ACHN (cell line): ENCODE measurements at regions not wholly inside any gene's neighbourhood (a gene's known extent, or its start where the extent isn't known, plus 50 kb on each side); places are given as distances from the start of the nearest gene placed in this dataset.
"Not testable (repeated sequence)": the region's sequence is repeated elsewhere in the genome, so short reads cannot be mapped to it uniquely, and the experiment has no call there.

Source experiments
- DNase-seq: peaks from one replicate; pipeline ENCODE4 v3.0.0-alpha.2; 2015
- in situ Hi-C: cut with HindIII; loops from 2 replicates; pipeline ENCODE4 v1.10.0; 2017; ENCODE audit warnings: low sequenced_read_pairs, low pct_ligation_motif_present, low pct_unique_long_range_greater_than_20kb

- DNase-seq = no peak
- in situ Hi-C loops = no loop called here
These were observed 99.1 kb upstream of the C2CD4B start for GRCh38 chr15:62264196-62264595.

DNA sequence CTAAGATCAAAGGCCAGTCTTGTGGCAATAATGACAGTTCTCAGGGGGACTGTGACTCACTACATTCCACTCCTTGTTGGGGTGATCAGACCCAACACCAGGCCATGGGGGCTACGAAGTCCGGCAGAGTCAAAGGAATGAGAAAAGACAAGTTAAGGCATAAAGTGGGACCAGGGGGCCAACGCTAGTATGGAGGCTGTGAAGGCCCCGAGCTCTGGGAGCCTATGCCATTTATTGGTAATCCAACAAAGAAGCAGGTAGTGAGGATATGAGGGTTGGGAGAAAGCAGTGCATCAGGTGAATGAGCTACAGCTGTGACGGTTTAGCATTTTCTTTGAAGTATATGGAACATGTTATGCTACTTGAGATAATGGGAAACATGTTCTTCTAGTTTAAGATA lies 104.4 kb upstream of the C2CD4B start:
- in situ Hi-C loops = no loop called here
- no peak for DNase-seq

DNA sequence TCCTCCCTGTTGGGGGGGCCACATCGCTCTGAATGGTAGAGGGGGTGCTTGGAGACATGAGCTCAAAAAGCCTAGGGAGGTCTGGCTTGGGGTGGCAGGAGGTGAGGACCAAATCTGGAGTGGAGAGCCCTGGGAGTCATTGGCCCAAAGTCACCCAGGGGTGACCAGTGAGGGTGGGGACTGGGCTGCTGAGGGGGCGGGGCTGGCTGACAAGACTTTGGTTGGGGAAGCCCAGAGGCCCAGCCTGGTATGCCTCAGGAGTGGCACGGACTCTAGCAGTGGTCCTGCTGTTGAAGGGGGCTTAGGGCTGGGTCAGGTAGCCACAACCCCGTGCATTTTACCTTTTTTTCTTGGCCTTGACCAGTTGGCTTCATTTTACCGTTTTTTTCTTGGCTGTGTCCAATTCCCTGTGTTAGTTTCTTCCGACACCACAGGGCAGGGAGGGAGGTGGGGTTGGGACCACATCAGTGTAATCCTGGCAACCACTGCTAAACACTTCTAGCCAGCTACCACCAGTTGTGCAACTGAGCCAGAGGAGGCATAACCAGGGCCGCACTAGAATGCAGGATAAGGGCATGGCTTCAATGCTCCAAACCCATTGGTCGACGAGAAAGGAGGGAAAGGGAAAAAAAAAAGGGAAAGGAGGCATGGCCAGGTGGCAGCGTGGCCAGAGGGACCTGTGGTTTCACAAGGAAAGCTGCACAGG lies 105.3 kb upstream of the C2CD4B start:
- in situ Hi-C loops = no loop called here
- no peak for DNase-seq

- no peak for DNase-seq
- in situ Hi-C loops = no loop called here
These were observed 107.2 kb upstream of the C2CD4B start for GRCh38 chr15:62272290-62272689.

GRCh38 chr15:62275831-62276230 lies 110.7 kb upstream of the C2CD4B start:
- no peak for DNase-seq
- in situ Hi-C loops = no loop called here

DNA sequence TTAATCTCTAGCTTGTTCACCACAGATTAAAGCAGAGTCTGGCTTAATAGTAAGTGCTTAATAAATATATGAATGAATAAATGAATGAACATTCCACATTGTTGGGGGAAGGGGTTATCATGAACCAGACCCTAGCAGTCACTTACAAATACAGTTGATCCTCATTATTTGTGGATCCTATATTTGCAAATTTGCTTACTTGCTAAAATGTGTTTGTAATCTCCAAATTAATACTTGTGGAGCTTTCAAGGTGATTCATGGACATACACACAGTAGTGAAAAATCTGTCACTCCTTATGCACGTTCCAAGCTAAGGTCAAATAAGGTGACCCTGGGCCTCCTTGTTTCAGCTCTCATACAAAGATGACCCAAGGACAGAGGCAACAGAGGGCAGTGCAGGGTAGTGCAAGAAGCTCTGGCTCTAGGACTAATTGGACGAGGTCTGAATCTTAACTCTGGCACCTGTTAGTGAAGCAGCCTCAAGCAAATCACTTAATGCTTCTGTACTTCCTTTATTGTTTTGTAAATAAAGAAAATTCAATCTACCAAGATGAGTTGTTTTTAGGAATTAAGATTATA lies 112.8 kb upstream of the C2CD4B start:
- DNase-seq = no peak
- in situ Hi-C loops = no loop called here

GRCh38 chr15:62278534-62278933 lies 113.4 kb upstream of the C2CD4B start:
- no peak for DNase-seq
- in situ Hi-C loops = no loop called here

- in situ Hi-C loops = no loop called here
- DNase-seq = no peak
These were observed 114.0 kb upstream of the C2CD4B start for GRCh38 chr15:62279041-62279440.

- DNase-seq = no peak
- in situ Hi-C loops = no loop called here
These were observed 115.5 kb upstream of the C2CD4B start for GRCh38 chr15:62280625-62281024.

DNA sequence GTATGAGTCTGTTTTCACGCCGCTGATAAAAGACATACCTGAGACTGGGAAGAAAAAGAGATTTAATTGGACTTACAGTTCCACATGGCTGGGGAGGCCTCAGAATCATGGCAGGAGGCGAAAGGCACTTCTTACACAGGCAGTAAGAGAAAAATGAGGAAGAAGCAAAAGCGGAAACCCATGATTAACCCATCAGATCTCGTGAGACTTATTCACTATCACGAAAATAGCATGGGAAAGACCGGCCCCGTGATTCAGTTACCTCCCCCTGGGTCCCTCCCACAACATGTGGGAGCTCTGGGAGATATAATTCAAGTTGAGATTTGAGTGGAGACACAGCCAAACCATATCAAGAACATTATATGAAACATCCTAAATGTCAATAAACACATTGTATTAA lies 116.7 kb upstream of the C2CD4B start:
- in situ Hi-C loops, DNase-seq: not testable (repeated sequence)

- in situ Hi-C loops = no loop called here
- no peak for DNase-seq
These were observed 122.2 kb upstream of the C2CD4B start for GRCh38 chr15:62287066-62287857.

- no peak for DNase-seq
- in situ Hi-C loops = no loop called here
These were observed 123.4 kb upstream of the C2CD4B start for GRCh38 chr15:62288361-62289017.

DNA sequence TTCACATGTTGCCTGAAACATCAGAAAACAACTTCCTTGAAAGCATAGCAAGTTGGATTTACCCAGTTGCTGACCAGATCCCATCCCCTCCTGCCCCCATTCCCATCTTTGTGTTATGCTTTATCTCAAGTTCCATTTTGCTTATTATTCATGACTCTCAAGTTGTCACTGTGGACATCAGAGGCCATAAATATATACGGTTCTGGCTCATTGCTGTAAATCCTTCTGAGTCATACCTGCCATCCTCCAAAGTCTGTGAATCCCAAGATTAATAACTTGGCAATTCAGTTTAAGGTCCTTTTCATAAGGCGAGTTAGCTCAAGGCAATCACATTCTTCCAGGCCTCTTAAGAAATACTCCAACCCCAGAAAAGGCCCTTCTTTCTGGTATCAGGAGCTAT lies 126.2 kb upstream of the C2CD4B start:
- DNase-seq = no peak
- in situ Hi-C loops = no loop called here

- DNase-seq = no peak
- in situ Hi-C loops = no loop called here
These were observed 131.8 kb upstream of the C2CD4B start for GRCh38 chr15:62296756-62297507.

- in situ Hi-C loops = no loop called here
- DNase-seq = no peak
These were observed 132.4 kb upstream of the C2CD4B start for GRCh38 chr15:62297522-62297921.

DNA sequence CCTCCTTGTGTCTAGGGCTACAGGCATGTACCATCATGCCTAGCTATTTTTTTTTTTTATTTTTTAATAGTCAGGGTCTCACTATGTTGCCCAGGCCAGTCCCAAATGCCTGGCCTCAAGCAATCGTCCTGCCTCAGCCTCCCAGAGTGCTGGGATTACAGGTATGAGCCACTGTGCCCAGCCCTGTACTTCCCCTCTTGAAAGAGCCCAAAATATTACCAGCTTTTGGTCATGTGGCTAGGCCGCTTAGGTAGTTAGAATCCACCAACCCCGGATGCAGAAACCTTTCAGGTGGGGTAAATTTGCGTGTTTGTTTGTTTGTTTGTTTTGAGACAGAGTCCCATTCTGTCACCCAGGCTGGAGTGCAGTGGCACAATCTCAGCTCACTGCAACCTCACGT lies 132.8 kb upstream of the C2CD4B start:
- no peak for DNase-seq
- in situ Hi-C loops = no loop called here

- in situ Hi-C loops = no loop called here
- DNase-seq = no peak
These were observed 133.7 kb upstream of the C2CD4B start for GRCh38 chr15:62298811-62299210.

DNA sequence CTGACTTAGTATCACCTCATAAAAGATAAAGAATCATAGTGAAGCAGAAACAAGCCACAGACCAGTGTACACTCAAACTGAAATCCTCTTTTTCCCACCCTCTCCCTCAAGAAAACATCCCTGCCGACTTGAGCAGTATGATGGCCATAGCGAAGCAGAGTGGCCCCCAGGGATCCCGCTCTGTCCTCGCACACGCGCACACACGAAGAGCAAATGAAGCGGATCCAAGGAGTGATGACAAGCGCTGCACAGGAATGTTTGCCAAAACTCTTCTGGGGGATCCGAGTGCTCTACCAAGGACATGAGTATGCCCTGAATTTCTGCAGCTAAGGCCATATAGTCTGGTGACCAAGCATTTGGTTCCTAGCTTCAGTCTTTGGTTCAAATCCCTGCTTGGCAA lies 134.5 kb upstream of the C2CD4B start:
- DNase-seq = no peak
- in situ Hi-C loops = no loop called here
